ENCODE measurements at regions not wholly inside any gene's neighbourhood (a gene's known extent, or its start where the extent isn't known, plus 50 kb on each side); places are given as distances from the start of the nearest gene placed in this dataset.

DNA sequence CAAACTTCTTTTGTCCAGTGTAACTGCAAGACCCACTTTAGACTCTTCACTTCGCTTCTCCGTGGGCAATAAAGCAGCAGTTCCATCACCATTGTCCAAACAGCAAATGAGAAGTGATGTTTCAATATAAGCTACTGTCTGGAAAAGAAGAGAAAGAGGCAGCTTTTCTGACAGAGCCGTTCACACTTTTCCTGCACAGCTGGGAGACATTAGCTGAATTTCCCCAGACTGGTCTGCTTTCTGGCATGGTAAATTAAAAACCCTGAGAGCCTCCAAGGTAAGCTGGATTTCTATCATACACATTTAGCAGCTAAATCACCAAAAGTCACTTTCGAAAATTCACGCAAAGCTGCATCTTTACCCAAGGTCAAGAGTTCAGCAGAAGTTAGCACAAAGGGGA lies 108.5 kb upstream of the CMC1 start:
- no peak for TF ChIP-seq EGR1 (IDR thresholded peaks at IDR 0.05)
- TF ChIP-seq, protein P1, sequence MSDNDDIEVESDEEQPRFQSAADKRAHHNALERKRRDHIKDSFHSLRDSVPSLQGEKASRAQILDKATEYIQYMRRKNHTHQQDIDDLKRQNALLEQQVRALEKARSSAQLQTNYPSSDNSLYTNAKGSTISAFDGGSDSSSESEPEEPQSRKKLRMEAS (IDR thresholded peaks at IDR 0.05) = no peak
- TF ChIP-seq TCF12 (IDR thresholded peaks at IDR 0.05; ENCODE audit: low read depth) = no peak
- TF ChIP-seq, protein P2, sequence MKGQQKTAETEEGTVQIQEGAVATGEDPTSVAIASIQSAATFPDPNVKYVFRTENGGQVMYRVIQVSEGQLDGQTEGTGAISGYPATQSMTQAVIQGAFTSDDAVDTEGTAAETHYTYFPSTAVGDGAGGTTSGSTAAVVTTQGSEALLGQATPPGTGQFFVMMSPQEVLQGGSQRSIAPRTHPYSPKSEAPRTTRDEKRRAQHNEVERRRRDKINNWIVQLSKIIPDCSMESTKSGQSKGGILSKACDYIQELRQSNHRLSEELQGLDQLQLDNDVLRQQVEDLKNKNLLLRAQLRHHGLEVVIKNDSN (IDR thresholded peaks at IDR 0.05) = no peak
- no peak for TF ChIP-seq CEBPB (IDR thresholded peaks at IDR 0.05)
- TF ChIP-seq YY1 (IDR thresholded peaks at IDR 0.05; ENCODE audit: low read depth) = no peak
- no peak for TF ChIP-seq TAF1 (IDR thresholded peaks at IDR 0.05; ENCODE audit: low read depth)
- TF ChIP-seq FOXM1 (IDR thresholded peaks at IDR 0.05; ENCODE audit: borderline replicate concordance, low read depth) = no peak
- no peak for TF ChIP-seq NFIC (IDR thresholded peaks at IDR 0.05)
- TF ChIP-seq ZBTB7A (IDR thresholded peaks at IDR 0.05; ENCODE audit: low read depth) = no peak

DNA sequence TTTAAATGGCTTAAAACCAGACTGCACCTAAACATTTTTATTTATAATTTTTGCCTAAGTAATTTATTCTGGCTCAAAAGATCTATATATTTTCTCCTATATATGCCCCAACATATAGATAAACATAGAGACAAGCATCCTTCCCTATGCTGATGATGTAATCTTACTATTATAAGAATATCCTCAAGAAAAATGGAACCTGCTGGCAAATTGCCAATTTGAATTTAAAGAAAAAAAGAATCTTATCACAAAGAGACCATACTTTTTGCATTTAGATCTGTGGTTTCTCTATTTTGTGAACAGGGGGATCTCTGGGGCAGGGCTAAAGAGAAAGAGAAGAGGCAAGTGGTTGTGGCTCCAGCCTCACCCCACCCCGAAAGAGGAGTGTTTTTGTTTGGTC lies 107.2 kb upstream of the CMC1 start:
- no peak for TF ChIP-seq CREB1 (IDR thresholded peaks at IDR 0.05; ENCODE audit: low read depth)
- no peak for TF ChIP-seq FOXM1 (IDR thresholded peaks at IDR 0.05; ENCODE audit: borderline replicate concordance, low read depth)
- TF ChIP-seq, protein P3, sequence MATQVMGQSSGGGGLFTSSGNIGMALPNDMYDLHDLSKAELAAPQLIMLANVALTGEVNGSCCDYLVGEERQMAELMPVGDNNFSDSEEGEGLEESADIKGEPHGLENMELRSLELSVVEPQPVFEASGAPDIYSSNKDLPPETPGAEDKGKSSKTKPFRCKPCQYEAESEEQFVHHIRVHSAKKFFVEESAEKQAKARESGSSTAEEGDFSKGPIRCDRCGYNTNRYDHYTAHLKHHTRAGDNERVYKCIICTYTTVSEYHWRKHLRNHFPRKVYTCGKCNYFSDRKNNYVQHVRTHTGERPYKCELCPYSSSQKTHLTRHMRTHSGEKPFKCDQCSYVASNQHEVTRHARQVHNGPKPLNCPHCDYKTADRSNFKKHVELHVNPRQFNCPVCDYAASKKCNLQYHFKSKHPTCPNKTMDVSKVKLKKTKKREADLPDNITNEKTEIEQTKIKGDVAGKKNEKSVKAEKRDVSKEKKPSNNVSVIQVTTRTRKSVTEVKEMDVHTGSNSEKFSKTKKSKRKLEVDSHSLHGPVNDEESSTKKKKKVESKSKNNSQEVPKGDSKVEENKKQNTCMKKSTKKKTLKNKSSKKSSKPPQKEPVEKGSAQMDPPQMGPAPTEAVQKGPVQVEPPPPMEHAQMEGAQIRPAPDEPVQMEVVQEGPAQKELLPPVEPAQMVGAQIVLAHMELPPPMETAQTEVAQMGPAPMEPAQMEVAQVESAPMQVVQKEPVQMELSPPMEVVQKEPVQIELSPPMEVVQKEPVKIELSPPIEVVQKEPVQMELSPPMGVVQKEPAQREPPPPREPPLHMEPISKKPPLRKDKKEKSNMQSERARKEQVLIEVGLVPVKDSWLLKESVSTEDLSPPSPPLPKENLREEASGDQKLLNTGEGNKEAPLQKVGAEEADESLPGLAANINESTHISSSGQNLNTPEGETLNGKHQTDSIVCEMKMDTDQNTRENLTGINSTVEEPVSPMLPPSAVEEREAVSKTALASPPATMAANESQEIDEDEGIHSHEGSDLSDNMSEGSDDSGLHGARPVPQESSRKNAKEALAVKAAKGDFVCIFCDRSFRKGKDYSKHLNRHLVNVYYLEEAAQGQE (IDR thresholded peaks at IDR 0.05; ENCODE audit: low read depth) = no peak
- TF ChIP-seq TEAD4 (IDR thresholded peaks at IDR 0.05) = no peak
- no peak for TF ChIP-seq TAF1 (IDR thresholded peaks at IDR 0.05; ENCODE audit: low read depth)
- no peak for TF ChIP-seq YY1 (IDR thresholded peaks at IDR 0.05; ENCODE audit: low read depth)
- no peak for TF ChIP-seq TCF12 (IDR thresholded peaks at IDR 0.05; ENCODE audit: low read depth)
- TF ChIP-seq CEBPB (IDR thresholded peaks at IDR 0.05) = no peak

DNA sequence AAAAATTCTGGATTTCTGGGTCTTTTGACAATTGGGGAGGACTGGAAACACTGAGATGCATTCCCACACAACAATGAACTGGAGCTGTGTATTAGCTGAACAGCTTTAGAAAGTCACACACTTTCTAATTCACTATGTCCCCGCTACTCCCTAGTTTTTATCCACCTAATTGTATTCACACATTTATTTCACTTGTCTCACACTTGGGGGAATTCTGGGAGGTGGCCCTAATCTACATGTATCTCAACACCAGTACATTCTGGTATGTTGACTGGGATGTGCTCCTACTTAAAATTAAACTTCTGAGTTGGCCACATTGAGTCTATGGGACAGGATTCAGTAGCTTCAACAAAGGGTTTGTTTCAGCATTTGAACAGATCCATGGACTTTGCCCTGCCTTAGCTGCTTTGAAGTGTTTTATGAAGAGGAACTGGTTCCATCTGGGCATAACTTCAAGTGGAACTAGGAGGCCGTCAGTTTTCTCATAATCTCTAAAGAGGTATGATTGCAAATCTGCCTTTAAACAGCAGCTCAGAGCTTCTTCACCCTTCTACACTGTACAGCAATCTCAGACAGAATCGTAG lies 106.5 kb upstream of the CMC1 start:
- TF ChIP-seq CREB1 (IDR thresholded peaks at IDR 0.05; ENCODE audit: low read depth) (no peak), FOXM1 (IDR thresholded peaks at IDR 0.05; ENCODE audit: borderline replicate concordance, low read depth) (no peak), ZBTB7A (IDR thresholded peaks at IDR 0.05; ENCODE audit: low read depth) (no peak), EP300 (IDR thresholded peaks at IDR 0.05; ENCODE audit: borderline replicate concordance) (no peak), TAF1 (IDR thresholded peaks at IDR 0.05; ENCODE audit: low read depth) (no peak), TCF12 (IDR thresholded peaks at IDR 0.05; ENCODE audit: low read depth) (no peak), YY1 (IDR thresholded peaks at IDR 0.05; ENCODE audit: low read depth) (no peak), RAD21 (IDR thresholded peaks at IDR 0.05; ENCODE audit: low read depth) (no peak), EGR1 (IDR thresholded peaks at IDR 0.05) (no peak), TEAD4 (IDR thresholded peaks at IDR 0.05) (no peak), CEBPB (IDR thresholded peaks at IDR 0.05) (no peak), NFIC (IDR thresholded peaks at IDR 0.05) (no peak)
- TF ChIP-seq, protein P2 (IDR thresholded peaks at IDR 0.05) = no peak
- TF ChIP-seq, protein P3 (IDR thresholded peaks at IDR 0.05; ENCODE audit: low read depth) = no peak
- TF ChIP-seq, protein P1 (IDR thresholded peaks at IDR 0.05) = no peak

DNA sequence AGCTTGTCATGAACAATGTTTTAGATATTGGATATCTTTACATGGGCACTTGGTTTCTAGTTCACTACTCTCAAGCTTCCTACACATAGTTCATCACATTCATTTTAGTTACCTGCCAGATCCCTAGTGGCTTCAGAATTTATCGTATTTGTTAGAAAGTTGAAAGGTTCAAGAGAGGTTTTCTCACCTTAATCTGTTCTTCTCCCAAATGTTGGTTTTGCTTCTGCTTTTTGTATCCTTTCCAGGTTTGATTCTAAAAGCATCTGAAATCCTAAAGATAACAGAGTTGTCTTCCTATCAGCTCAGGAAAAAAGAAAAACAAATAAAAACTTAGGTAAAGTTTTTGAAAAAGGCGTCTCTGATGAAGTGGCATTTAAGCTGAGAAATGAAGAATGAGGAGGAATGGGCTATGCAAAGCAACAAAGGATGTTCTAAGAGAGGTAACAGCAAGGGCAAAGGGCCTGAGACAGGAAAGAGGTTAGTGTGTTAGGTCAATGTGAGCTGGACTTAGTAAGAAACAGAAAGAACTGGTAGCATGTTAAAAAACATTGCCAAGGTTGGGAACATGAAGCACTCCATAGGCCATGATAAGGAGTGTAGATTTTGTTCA lies 104.7 kb upstream of the CMC1 start:
- TF ChIP-seq TEAD4 (IDR thresholded peaks at IDR 0.05) (no peak), NFIC (IDR thresholded peaks at IDR 0.05) (no peak), TCF12 (IDR thresholded peaks at IDR 0.05; ENCODE audit: low read depth) (no peak), CREB1 (IDR thresholded peaks at IDR 0.05; ENCODE audit: low read depth) (no peak)

DNA sequence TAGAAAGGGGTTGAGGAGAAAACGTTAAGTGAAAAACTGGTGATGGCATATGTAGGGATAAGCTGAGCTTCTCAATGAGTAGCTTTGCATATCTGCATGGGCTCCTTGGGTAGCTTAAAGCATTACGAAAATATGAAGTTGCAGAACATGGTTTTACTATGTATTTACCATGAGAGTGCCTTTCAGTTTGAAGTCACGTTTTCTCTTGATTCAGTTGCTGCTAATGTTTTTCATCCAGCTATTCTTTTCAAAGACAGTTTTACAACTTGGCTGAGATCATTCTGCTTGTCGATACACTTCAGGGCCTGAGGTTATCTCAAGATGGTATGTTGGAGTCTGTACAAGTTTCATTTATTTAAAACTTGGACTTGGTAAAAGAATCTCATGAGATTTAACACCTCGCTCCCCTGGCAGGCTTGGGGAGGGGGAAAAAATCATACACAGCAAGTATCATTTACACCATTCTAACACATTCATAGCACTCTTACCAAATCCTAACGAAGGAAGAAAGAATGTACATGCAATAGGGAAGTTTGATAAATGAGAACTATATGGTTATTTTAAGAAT lies 103.3 kb upstream of the CMC1 start:
- TF ChIP-seq TAF1 (IDR thresholded peaks at IDR 0.05; ENCODE audit: low read depth) (no peak), EP300 (IDR thresholded peaks at IDR 0.05; ENCODE audit: borderline replicate concordance) (no peak), TCF12 (IDR thresholded peaks at IDR 0.05; ENCODE audit: low read depth) (no peak), NFIC (IDR thresholded peaks at IDR 0.05) (no peak), YY1 (IDR thresholded peaks at IDR 0.05; ENCODE audit: low read depth) (no peak)

DNA sequence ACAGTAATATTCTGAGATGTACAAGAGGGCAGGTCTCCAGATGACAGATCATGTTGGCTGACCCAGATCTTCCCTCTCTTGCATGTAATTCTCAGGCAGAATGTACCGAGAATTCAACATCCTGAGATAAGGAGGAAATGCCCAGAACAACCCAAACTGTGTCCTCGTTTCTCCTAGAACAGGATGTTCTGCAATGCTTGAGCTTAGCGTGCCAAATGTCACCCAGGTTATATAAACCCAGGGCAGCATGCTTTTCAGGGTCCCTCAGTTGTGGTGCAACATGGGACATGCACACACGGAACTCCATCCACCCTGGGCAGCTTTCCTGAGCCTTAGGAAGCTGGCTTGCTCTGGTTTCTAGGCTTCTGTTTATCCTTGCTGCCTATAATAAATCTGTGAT lies 102.1 kb upstream of the CMC1 start:
- TF ChIP-seq YY1 (IDR thresholded peaks at IDR 0.05; ENCODE audit: low read depth) = no peak
- no peak for TF ChIP-seq TEAD4 (IDR thresholded peaks at IDR 0.05)
- TF ChIP-seq RAD21 (IDR thresholded peaks at IDR 0.05; ENCODE audit: low read depth) = no peak
- no peak for TF ChIP-seq NFIC (IDR thresholded peaks at IDR 0.05)
- TF ChIP-seq CEBPB (IDR thresholded peaks at IDR 0.05) = no peak
- TF ChIP-seq, protein P3 (IDR thresholded peaks at IDR 0.05; ENCODE audit: low read depth) = no peak
- TF ChIP-seq TCF12 (IDR thresholded peaks at IDR 0.05; ENCODE audit: low read depth) = no peak
- TF ChIP-seq, protein P2 (IDR thresholded peaks at IDR 0.05) = no peak
- no peak for TF ChIP-seq ZBTB7A (IDR thresholded peaks at IDR 0.05; ENCODE audit: low read depth)
- TF ChIP-seq TAF1 (IDR thresholded peaks at IDR 0.05; ENCODE audit: low read depth) = no peak
- TF ChIP-seq, protein P1 (IDR thresholded peaks at IDR 0.05) = no peak
- no peak for TF ChIP-seq FOXM1 (IDR thresholded peaks at IDR 0.05; ENCODE audit: borderline replicate concordance, low read depth)
- TF ChIP-seq EGR1 (IDR thresholded peaks at IDR 0.05) = no peak
- TF ChIP-seq CREB1 (IDR thresholded peaks at IDR 0.05; ENCODE audit: low read depth) = no peak
- TF ChIP-seq EP300 (IDR thresholded peaks at IDR 0.05; ENCODE audit: borderline replicate concordance) = no peak

All from Ishikawa (cell line).